ENCODE measurements at regions not wholly inside any gene's neighbourhood (a gene's known extent, or its start where the extent isn't known, plus 50 kb on each side); places are given as distances from the start of the nearest gene placed in this dataset.

GRCh38 chrX:131725001-131725654, 181.3 kb downstream of the OR13H1 start:
- no peak for TF ChIP-seq CTCF (conservative IDR thresholded peaks at IDR 0.05; ENCODE audit: low read depth, low read length)
- no peak for TF ChIP-seq EZH2 (IDR thresholded peaks at IDR 0.05; ENCODE audit: borderline replicate concordance, low read depth, low read length, poor library complexity, severe bottlenecking)
